Astrocyte (in vitro differentiated cells and primary cell): ENCODE measurements at regions not wholly inside any gene's neighbourhood (a gene's known extent, or its start where the extent isn't known, plus 50 kb on each side); places are given as distances from the start of the nearest gene placed in this dataset.
A peak's percentile ranks its signal among the peaks of the same experiment; 100 is the strongest.

ENCODE experiments used
- DNase-seq: peaks from one replicate; pipeline ENCODE4 v3.0.0-alpha.2; 2010; ENCODE audit warnings: low read depth
- FAIRE-seq: peaks from 2 replicates; lab custom pipeline; 2011; peaks lifted over from hg19 to GRCh38; lab: Jason Lieb, UNC
- H2AFZ ChIP-seq: 2 replicates; pipeline ENCODE4 v1.6.0; 2012; ENCODE audit warnings: low read depth, low read length, inconsistent platforms
- H3K27ac ChIP-seq: 2 replicates; pipeline ENCODE4 v1.5.1; 2011; ENCODE audit warnings: low read depth, low read length, inconsistent platforms
- H3K27me3 ChIP-seq: 2 replicates; pipeline ENCODE4 v1.6.0; 2011; ENCODE audit warnings: low read length, inconsistent platforms; ENCODE audit not compliant: insufficient read depth
- H3K36me3 ChIP-seq: 2 replicates; pipeline ENCODE4 v1.5.1; 2011; ENCODE audit warnings: low read length, inconsistent platforms; ENCODE audit not compliant: insufficient read depth
- H3K4me1 ChIP-seq: 2 replicates; pipeline ENCODE4 v1.5.1; 2011; ENCODE audit warnings: low read length, inconsistent platforms; ENCODE audit not compliant: insufficient read depth
- H3K4me2 ChIP-seq: 2 replicates; pipeline ENCODE4 v1.6.0; 2012; ENCODE audit warnings: low read length, inconsistent platforms
- H3K4me3 ChIP-seq: 2 replicates; pipeline ENCODE4 v1.5.1; 2011; ENCODE audit warnings: low read depth, mild to moderate bottlenecking, low read length, inconsistent platforms; ENCODE audit not compliant: insufficient read depth
- H3K79me2 ChIP-seq: 2 replicates; pipeline ENCODE4 v1.6.0; 2012; ENCODE audit warnings: mild to moderate bottlenecking, low read length, inconsistent platforms; ENCODE audit not compliant: insufficient read depth
- H3K9ac ChIP-seq: 2 replicates; pipeline ENCODE4 v1.6.0; 2012; ENCODE audit warnings: mild to moderate bottlenecking, low read length, inconsistent platforms
- H3K9me3 ChIP-seq: 2 replicates; pipeline ENCODE4 v1.5.1; 2012; ENCODE audit warnings: low read depth, mild to moderate bottlenecking, low read length, inconsistent platforms; ENCODE audit not compliant: insufficient read depth
- H4K20me1 ChIP-seq: 2 replicates; pipeline ENCODE4 v1.6.0; 2012; ENCODE audit warnings: low read length, inconsistent platforms; ENCODE audit not compliant: insufficient read depth
- H3K27ac Mint-ChIP-seq: one replicate; pipeline ENCODE4 v1.8.0; 2021; ENCODE audit warnings: mild to moderate bottlenecking, mixed read lengths; ENCODE audit not compliant: unreplicated experiment
- H3K27me3 Mint-ChIP-seq: one replicate; pipeline ENCODE4 v1.8.0; 2021; ENCODE audit warnings: low read depth, mixed read lengths; ENCODE audit not compliant: unreplicated experiment
- H3K36me3 Mint-ChIP-seq: one replicate; pipeline ENCODE4 v1.8.0; 2021; ENCODE audit warnings: low read depth, mixed read lengths; ENCODE audit not compliant: unreplicated experiment
- H3K4me1 Mint-ChIP-seq: one replicate; pipeline ENCODE4 v1.8.0; 2021; ENCODE audit warnings: low read depth, mixed read lengths; ENCODE audit not compliant: unreplicated experiment
- H3K4me3 Mint-ChIP-seq: one replicate; pipeline ENCODE4 v1.8.0; 2021; ENCODE audit warnings: mild to moderate bottlenecking, moderate library complexity, mixed read lengths; ENCODE audit not compliant: unreplicated experiment
- H3K9me3 Mint-ChIP-seq: one replicate; pipeline ENCODE4 v1.8.0; 2021; ENCODE audit warnings: mild to moderate bottlenecking, mixed read lengths; ENCODE audit not compliant: unreplicated experiment
- EZH2 ChIP-seq: IDR thresholded peaks from 2 replicates; pipeline ENCODE4 v1.6.1; 2012; ENCODE audit warnings: mild to moderate bottlenecking, low read length, inconsistent platforms; ENCODE audit not compliant: insufficient read depth
- TF ChIP-seq, protein P1 (sequence below): IDR thresholded peaks from 2 replicates; pipeline ENCODE4 v1.5.1; 2011; ENCODE audit warnings: low read depth, mild to moderate bottlenecking, inconsistent platforms, low read length, moderate library complexity; ENCODE audit not compliant: insufficient read depth

DNA sequence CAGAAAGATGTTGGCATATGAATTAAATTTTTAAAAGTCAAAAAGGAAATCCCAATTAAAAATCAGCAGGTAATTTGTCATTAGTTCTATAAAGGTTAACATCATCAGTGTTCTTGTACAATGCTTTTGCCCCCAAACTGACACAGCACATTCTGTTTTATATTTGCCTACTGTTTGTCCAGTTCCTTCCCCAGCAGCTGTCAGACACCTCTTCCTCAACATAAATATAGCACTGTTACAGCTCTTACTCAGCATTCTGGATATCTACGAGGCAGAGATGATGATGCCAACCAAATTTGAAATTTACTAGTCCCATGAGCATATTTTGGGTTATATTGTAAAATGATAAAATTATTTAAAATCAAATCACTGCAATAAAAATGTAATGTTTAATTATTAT is 124.6 kb downstream of the SINHCAF start:
- no peak overlapping the region for H3K4me2 ChIP-seq
- no peaks in the 10 kb centered on the region for H3K9me3 ChIP-seq
- H3K27me3 Mint-ChIP-seq, result peaks cover 1% of the 10 kb centered on the region
- no peaks in the 10 kb centered on the region for H3K36me3 Mint-ChIP-seq
- H3K9me3 Mint-ChIP-seq, result no peaks in the 10 kb centered on the region
- TF ChIP-seq, protein P1, sequence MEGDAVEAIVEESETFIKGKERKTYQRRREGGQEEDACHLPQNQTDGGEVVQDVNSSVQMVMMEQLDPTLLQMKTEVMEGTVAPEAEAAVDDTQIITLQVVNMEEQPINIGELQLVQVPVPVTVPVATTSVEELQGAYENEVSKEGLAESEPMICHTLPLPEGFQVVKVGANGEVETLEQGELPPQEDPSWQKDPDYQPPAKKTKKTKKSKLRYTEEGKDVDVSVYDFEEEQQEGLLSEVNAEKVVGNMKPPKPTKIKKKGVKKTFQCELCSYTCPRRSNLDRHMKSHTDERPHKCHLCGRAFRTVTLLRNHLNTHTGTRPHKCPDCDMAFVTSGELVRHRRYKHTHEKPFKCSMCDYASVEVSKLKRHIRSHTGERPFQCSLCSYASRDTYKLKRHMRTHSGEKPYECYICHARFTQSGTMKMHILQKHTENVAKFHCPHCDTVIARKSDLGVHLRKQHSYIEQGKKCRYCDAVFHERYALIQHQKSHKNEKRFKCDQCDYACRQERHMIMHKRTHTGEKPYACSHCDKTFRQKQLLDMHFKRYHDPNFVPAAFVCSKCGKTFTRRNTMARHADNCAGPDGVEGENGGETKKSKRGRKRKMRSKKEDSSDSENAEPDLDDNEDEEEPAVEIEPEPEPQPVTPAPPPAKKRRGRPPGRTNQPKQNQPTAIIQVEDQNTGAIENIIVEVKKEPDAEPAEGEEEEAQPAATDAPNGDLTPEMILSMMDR, result no peak
- no peak for TF ChIP-seq EZH2
- no peak for FAIRE-seq
- no peak overlapping the region for H3K4me3 Mint-ChIP-seq
- H3K4me3 ChIP-seq, result no peak overlapping the region
- H3K4me1 ChIP-seq, result no peaks in the 10 kb centered on the region
- H3K27ac Mint-ChIP-seq, result no peak overlapping the region
- no peaks in the 10 kb centered on the region for H4K20me1 ChIP-seq
- H3K27me3 ChIP-seq, result no peaks in the 10 kb centered on the region
- no peaks in the 10 kb centered on the region for H3K36me3 ChIP-seq
- no peak overlapping the region for H3K9ac ChIP-seq
- no peak for DNase-seq
- H3K4me1 Mint-ChIP-seq, result peaks cover 16% of the 10 kb centered on the region
- no peaks in the 10 kb centered on the region for H3K79me2 ChIP-seq
- H3K27ac ChIP-seq, result no peak overlapping the region
- no peak overlapping the region for H2AFZ ChIP-seq

DNA sequence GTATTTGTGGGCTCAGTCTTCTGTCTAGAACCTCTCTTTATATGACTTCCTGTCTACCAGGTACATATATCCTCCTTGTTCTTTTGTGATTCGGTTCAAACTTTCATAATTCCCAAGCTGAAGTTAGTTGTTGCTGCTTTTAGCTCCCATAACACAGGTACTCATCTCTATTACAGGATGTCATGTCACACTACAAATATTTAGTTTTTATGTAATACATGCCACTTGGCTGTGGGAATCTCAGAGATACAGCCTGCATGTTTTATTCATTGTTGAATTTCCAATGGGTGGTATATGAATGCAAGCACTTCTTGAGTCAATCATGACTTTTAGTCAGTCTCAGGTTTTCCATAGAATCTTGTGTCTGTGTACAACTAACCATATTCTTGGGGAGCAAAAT is 122.7 kb downstream of the SINHCAF start:
- Histone ChIP-seq H3K79me2 (no peaks in the 10 kb centered on the region), H3K27ac (no peak overlapping the region), H3K4me3 (no peak overlapping the region), H3K9ac (no peak overlapping the region), H3K27me3 (no peaks in the 10 kb centered on the region), H3K9me3 (no peaks in the 10 kb centered on the region), H2AFZ (no peak overlapping the region), H3K4me1 (no peaks in the 10 kb centered on the region), H3K36me3 (no peaks in the 10 kb centered on the region), H3K4me2 (no peak overlapping the region), H4K20me1 (no peaks in the 10 kb centered on the region)
- DNase-seq (no peak), FAIRE-seq (no peak)
- H3K4me1 Mint-ChIP-seq, result peaks cover 18% of the 10 kb centered on the region
- no peak overlapping the region for H3K4me3 Mint-ChIP-seq
- H3K27me3 Mint-ChIP-seq, result peaks cover 1% of the 10 kb centered on the region
- TF ChIP-seq, protein P1, result no peak
- TF ChIP-seq EZH2, result no peak
- H3K27ac Mint-ChIP-seq, result no peak overlapping the region
- H3K36me3 Mint-ChIP-seq, result no peaks in the 10 kb centered on the region
- H3K9me3 Mint-ChIP-seq, result no peaks in the 10 kb centered on the region

DNA sequence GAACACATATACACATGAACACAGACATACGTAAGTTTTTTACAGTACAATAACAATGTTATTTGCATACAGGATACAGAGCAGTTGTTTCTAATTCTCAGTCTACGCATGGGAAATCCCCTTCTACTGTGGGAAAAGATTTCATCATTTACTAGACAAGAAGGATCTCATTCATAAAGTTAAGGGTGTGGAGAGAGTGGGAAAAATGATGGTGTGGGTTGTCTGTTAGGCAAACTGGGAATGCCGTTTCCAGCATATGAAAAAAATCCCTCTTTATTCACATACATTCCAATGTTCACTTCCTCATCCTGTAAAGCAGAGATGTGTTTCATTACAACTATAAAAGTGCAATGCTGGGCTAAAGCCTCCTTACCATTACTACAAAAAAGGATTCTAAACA is 120.9 kb downstream of the SINHCAF start:
- Mint-ChIP-seq H3K27ac (peak overlapping the region; percentile 30), H3K27me3 (no peaks in the 10 kb centered on the region)
- H3K9ac ChIP-seq, result no peak overlapping the region

More for the DNA sequence above, 120.9 kb downstream of the SINHCAF start:
- no peaks in the 10 kb centered on the region for H3K4me1 ChIP-seq
- no peak overlapping the region for H3K4me3 ChIP-seq
- no peak overlapping the region for H3K27ac ChIP-seq
- H3K36me3 ChIP-seq, result no peaks in the 10 kb centered on the region
- DNase-seq (peak; percentile 50), FAIRE-seq (no peak)
- no peaks in the 10 kb centered on the region for H3K36me3 Mint-ChIP-seq
- H3K4me1 Mint-ChIP-seq, result peaks cover 18% of the 10 kb centered on the region
- TF ChIP-seq, protein P1, result no peak
- no peak for TF ChIP-seq EZH2
- no peaks in the 10 kb centered on the region for H3K9me3 ChIP-seq
- no peaks in the 10 kb centered on the region for H4K20me1 ChIP-seq
- H3K79me2 ChIP-seq, result no peaks in the 10 kb centered on the region
- peaks cover 2% of the 10 kb centered on the region for H3K27me3 ChIP-seq
- H3K9me3 Mint-ChIP-seq, result peaks cover 3% of the 10 kb centered on the region
- no peak overlapping the region for H3K4me2 ChIP-seq
- H3K4me3 Mint-ChIP-seq, result peak overlapping the region; percentile 42
- no peak overlapping the region for H2AFZ ChIP-seq
